Spleen (tissue), 11 donors: ENCODE measurements at regions not wholly inside any gene's neighbourhood (a gene's known extent, or its start where the extent isn't known, plus 50 kb on each side); places are given as distances from the start of the nearest gene placed in this dataset.

Experiments used
- DNase-seq: peaks from one replicate; pipeline ENCODE4 v3.0.0-alpha.2; 2020
- H3K27ac ChIP-seq, 8 donors: fragments of 200-600 bp; sonication (generic) in 7 of 8; 1 replicate in 4 of 8; 2 replicates in 4 of 8; pipeline versions ENCODE4 v1.5.0 to v1.8.0; 2016 to 2021; ENCODE audit warnings: inconsistent platforms in 4 of 8, mild to moderate bottlenecking in 4 of 8, moderate library complexity in 1 of 8
- H3K27me3 ChIP-seq, 7 donors: fragments of 200-600 bp; sonication (generic) in 6 of 7; replicated peaks in 1 of 7; 1 replicate in 4 of 7; 2 replicates in 3 of 7; pipeline versions ENCODE4 v1.5.0 to v1.8.0; 2016 to 2021; ENCODE audit warnings: inconsistent platforms in 3 of 7, mild to moderate bottlenecking in 1 of 7
- H3K36me3 ChIP-seq, 6 donors: fragments of 200-600 bp; sonication (generic) in 5 of 6; 1 replicate in 4 of 6; 2 replicates in 2 of 6; pipeline versions ENCODE4 v1.5.0 to v1.8.0; 2016 to 2021; ENCODE audit warnings: inconsistent platforms in 2 of 6
- H3K4me1 ChIP-seq, 6 donors: fragments of 200-600 bp; sonication (generic) in 5 of 6; 1 replicate in 3 of 6; 2 replicates in 3 of 6; pipeline versions ENCODE4 v1.5.0 to v1.8.0; 2016 to 2021; ENCODE audit warnings: inconsistent platforms in 3 of 6
- H3K4me3 ChIP-seq, 8 donors: fragments of 200-600 bp; sonication (generic) in 7 of 8; 1 replicate in 4 of 8; 2 replicates in 4 of 8; pipeline versions ENCODE4 v1.5.0 to v1.8.0; 2016 to 2021; ENCODE audit warnings: inconsistent platforms in 4 of 8, mild to moderate bottlenecking in 4 of 8, moderate library complexity in 2 of 8
- H3K9me3 ChIP-seq, 8 donors: fragments of 200-600 bp; sonication (generic) in 7 of 8; 1 replicate in 4 of 8; 2 replicates in 4 of 8; pipeline versions ENCODE4 v1.5.0 to v1.8.0; 2016 to 2021; ENCODE audit warnings: inconsistent platforms in 4 of 8
- CTCF ChIP-seq, 11 experiments: fragments of 200-600 bp in 7 of 11; fragments of 450-650 bp in 4 of 11; sonication (generic) in 4 of 11; IDR thresholded peaks in 8 of 11; conservative IDR thresholded peaks in 3 of 11; 1 replicate in 7 of 11; 2 replicates in 4 of 11; pipeline versions ENCODE4 v1.4.0 to v1.8.0; 2016 to 2021; ENCODE audit warnings: antibody characterized with exemption in 11 of 11, inconsistent platforms in 4 of 11, mild to moderate bottlenecking in 1 of 11
- POLR2A ChIP-seq, 3 donors: fragments of 450-650 bp; IDR thresholded peaks; one replicate each; pipeline ENCODE4 v1.5.1; 2017; ENCODE audit warnings: antibody characterized with exemption in 3 of 3, mild to moderate bottlenecking in 1 of 3
- POLR2AphosphoS5 ChIP-seq, 3 donors: sonication (generic); formaldehyde crosslinking; IDR thresholded peaks; one replicate each; pipeline ENCODE4 v1.5.1; 2017; ENCODE audit warnings: antibody characterized with exemption in 3 of 3
- WGBS, 5 donors: extraction: QIAGEN DNeasy Blood & Tissue Kit in 3 of 5; methylation state at CpG; one replicate each; pipeline versions ENCODE4 v1.1.5 to v1.1.7; 2013 to 2018; 5-methylcytosine and 5-hydroxymethylcytosine counted together
- intact Hi-C: fragments of 100-400 bp; cut with DNase I; formaldehyde crosslinking; loops from one replicate; pipeline ENCODE4 v1.15.0; 2023; ENCODE audit warnings: low total_unique reads
- donor health status: healthy with polysubstance abuse.
- donor health status: DM: no; HTN: no; CAD: no; lungs with moderate emphysema.
- donor health status: DM: no; HTN: no; CAD: no.
- donor health status: Bipolar disorder and iron deficiency.
- donor health status: healthy.
- donor health status: DM: no; HTN: no; CAD: no.
- donor health status: DM: yes; HTN: yes; CAD: no.

GRCh38 chr5:163041254-163041653 lies 396.1 kb upstream of the CCNG1 start:
- H3K27ac ChIP-seq: no peak overlapping the region
- no peaks in the 10 kb centered on the region for H3K36me3 ChIP-seq
- WGBS, 5 donors: 40 to 73% (median 58%) methylated on average over 1 of the region's 1 CpG
- H3K4me1 ChIP-seq: no peaks in the 10 kb centered on the region
- H3K9me3 ChIP-seq: peaks cover 0 to 32% (median 19%) of the 10 kb centered on the region in 8 donors
- intact Hi-C loops: no loop called here
- no peak for TF ChIP-seq POLR2AphosphoS5 (IDR thresholded peaks at IDR 0.05)
- TF ChIP-seq POLR2A (IDR thresholded peaks at IDR 0.05): no peak
- TF ChIP-seq CTCF (IDR thresholded peaks at IDR 0.05 in 8 of 11, conservative IDR thresholded peaks at IDR 0.05 in 3 of 11): no peak
- H3K4me3 ChIP-seq: no peak overlapping the region
- DNase-seq: no peak
- H3K27me3 ChIP-seq: no peaks in the 10 kb centered on the region

GRCh38 chr5:163079618-163080017 lies 357.8 kb upstream of the CCNG1 start:
- TF ChIP-seq POLR2AphosphoS5 (IDR thresholded peaks at IDR 0.05) (no peak), POLR2A (IDR thresholded peaks at IDR 0.05) (no peak), CTCF (IDR thresholded peaks at IDR 0.05 in 8 of 11, conservative IDR thresholded peaks at IDR 0.05 in 3 of 11) (no peak)
- H3K9me3 ChIP-seq: peaks cover 0 to 58% (median 30%) of the 10 kb centered on the region in 8 donors
- H3K4me3 ChIP-seq: no peak overlapping the region
- intact Hi-C loops: no loop called here
- H3K27me3 ChIP-seq: no peaks in the 10 kb centered on the region
- WGBS, 5 donors: 64 to 76% (median 66%) methylated on average over 3 of the region's 3 CpGs
- no peak overlapping the region for H3K27ac ChIP-seq
- no peaks in the 10 kb centered on the region for H3K4me1 ChIP-seq
- H3K36me3 ChIP-seq: no peaks in the 10 kb centered on the region
- DNase-seq: no peak

- Histone ChIP-seq H3K9me3 (peaks cover 0 to 10% (median 5%) of the 10 kb centered on the region in 8 donors), H3K27me3 (no peaks in the 10 kb centered on the region), H3K4me3 (no peak overlapping the region), H3K4me1 (no peaks in the 10 kb centered on the region), H3K36me3 (no peaks in the 10 kb centered on the region), H3K27ac (no peak overlapping the region)
- 26 to 43% (median 33%) methylated on average over 1 of the region's 1 CpG for WGBS, 5 donors
- intact Hi-C loops: no loop called here
- no peak for DNase-seq
- no peak for TF ChIP-seq POLR2AphosphoS5 (IDR thresholded peaks at IDR 0.05)
Observed at GRCh38 chr5:163089230-163089629, 348.2 kb upstream of the CCNG1 start.

- Histone ChIP-seq H3K27me3 (no peaks in the 10 kb centered on the region), H3K9me3 (peaks cover 0 to 3% (median 0%) of the 10 kb centered on the region in 8 donors), H3K4me3 (no peak overlapping the region), H3K36me3 (no peaks in the 10 kb centered on the region), H3K4me1 (no peaks in the 10 kb centered on the region), H3K27ac (no peak overlapping the region)
- TF ChIP-seq POLR2A (IDR thresholded peaks at IDR 0.05) (no peak), CTCF (IDR thresholded peaks at IDR 0.05 in 8 of 11, conservative IDR thresholded peaks at IDR 0.05 in 3 of 11) (no peak), POLR2AphosphoS5 (IDR thresholded peaks at IDR 0.05) (no peak)
- WGBS, 5 donors: 62 to 70% (median 70%) methylated on average over 1 of the region's 1 CpG
- intact Hi-C loops: no loop called here
- DNase-seq: no peak
Observed at GRCh38 chr5:163089926-163090325, 347.5 kb upstream of the CCNG1 start.
